ENCODE measurements at regions not wholly inside any gene's neighbourhood (a gene's known extent, or its start where the extent isn't known, plus 50 kb on each side); places are given as distances from the start of the nearest gene placed in this dataset.
"Not testable (repeated sequence)": the region's sequence is repeated elsewhere in the genome, so short reads cannot be mapped to it uniquely, and the experiment has no call there.

DNA sequence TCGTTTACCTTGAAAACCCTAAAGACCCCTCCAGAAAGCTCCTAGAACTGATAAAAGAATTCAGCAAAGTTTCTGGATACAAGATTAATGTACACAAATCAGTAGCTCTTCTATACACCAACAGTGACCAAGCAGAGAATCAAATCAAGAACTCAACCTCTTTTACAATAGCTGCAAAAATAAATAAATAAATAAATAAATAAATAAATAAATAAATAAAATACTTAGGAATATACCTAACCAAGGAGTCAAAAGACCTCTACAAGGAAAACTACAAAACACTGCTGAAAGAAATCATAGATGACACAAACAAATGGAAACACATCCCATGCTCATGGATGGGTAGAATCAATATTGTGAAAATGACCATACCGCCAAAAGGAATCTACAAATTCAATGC is 186.8 kb upstream of the EOLA2 start:
- not testable (repeated sequence) for DNase-seq (ENCODE audit: low spot score)

- DNase-seq (ENCODE audit: low spot score), result no peak
These were observed 188.9 kb upstream of the EOLA2 start for GRCh38 chrX:150127216-150127615.

GRCh38 chrX:150143721-150144440 is 205.6 kb upstream of the EOLA2 start:
- no peak for DNase-seq (ENCODE audit: low spot score)

GRCh38 chrX:150146271-150146896 is 208.1 kb upstream of the EOLA2 start:
- DNase-seq (ENCODE audit: low spot score), result no peak

- DNase-seq (ENCODE audit: low spot score), result no peak
These were observed 210.7 kb upstream of the EOLA2 start for GRCh38 chrX:150148749-150149672.

- no peak for DNase-seq (ENCODE audit: low spot score)
These were observed 211.9 kb upstream of the EOLA2 start for GRCh38 chrX:150150076-150150779.

GRCh38 chrX:150150780-150151125 is 212.4 kb upstream of the MAMLD1 start:
- no peak for DNase-seq (ENCODE audit: low spot score)

DNA sequence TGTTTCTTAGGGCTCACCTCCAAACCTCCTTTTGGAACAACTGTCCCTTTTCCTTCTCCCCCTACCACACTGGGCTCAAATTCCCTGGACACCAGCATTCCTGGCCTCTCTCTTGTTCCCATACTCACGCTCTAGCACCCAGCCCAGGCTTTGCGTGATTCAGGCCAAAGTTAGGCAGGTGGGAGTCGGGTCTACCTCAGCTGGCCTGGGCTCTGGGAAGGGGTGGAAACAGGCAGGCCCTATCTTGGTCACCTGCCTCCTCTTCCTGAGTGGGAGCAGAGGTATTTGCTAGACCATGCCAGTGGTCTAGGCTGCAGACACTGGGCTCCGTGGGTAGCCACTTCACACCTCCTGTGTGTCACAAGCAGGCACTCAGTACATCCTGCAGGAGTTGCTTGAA is 211.1 kb upstream of the MAMLD1 start:
- DNase-seq (ENCODE audit: low spot score), result no peak

DNA sequence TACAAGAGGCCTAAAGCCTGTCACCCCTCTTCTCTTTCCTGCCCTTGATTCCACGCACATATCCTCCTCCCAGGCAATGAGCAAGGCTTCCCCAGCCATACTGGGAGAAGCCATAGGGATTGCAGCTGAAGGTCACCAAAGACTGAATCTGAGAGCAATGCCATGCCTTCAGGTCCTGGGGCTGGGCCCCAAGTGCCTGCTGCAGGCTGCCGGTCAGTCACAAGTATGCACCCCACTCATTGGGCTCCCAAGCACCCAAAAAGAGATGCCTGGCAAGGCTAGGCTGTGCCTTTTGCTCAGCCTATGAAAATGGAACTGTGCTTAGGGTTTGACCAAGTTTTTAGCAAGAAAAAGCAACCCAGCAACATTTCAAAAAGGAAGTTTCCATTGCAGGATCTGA is 210.6 kb upstream of the MAMLD1 start:
- DNase-seq (ENCODE audit: low spot score), result no peak

DNA sequence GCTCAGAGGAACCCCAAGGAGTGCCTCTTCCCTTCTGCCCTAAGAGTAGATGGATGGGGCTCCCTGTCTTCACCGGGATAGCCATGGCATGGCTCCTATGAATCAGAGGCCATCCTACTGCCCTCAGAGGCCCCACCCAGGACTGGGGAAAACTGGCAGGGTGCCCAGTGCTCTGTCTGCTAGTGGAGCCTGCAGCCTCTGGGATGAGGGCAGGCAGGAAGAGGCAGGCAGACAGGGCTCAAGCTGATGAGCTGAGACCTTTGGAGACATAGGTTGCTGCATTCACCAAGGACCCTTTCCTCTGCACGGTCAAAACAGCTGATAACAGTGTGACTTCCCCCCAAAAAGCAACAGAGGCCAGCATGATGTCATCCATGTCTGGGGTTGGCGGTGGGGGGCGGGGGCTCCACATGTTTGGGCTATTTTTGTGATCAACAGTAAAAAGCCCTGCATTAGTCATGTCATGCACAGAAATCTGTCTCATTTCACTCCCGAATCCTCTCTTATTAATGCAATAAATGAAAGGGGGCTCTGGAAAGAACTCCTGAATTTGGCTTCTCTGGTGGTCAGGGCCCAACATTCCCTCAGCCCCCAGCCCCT is 207.6 kb upstream of the MAMLD1 start:
- no peak for DNase-seq (ENCODE audit: low spot score)

- DNase-seq (ENCODE audit: low spot score), result no peak
These were observed 206.5 kb upstream of the MAMLD1 start for GRCh38 chrX:150156615-150157014.

GRCh38 chrX:150157291-150157690 is 205.8 kb upstream of the MAMLD1 start:
- DNase-seq (ENCODE audit: low spot score), result no peak

- no peak for DNase-seq (ENCODE audit: low spot score)
These were observed 204.4 kb upstream of the MAMLD1 start for GRCh38 chrX:150158554-150159332.

- DNase-seq (ENCODE audit: low spot score), result no peak
These were observed 203.6 kb upstream of the MAMLD1 start for GRCh38 chrX:150159537-150159936.

DNA sequence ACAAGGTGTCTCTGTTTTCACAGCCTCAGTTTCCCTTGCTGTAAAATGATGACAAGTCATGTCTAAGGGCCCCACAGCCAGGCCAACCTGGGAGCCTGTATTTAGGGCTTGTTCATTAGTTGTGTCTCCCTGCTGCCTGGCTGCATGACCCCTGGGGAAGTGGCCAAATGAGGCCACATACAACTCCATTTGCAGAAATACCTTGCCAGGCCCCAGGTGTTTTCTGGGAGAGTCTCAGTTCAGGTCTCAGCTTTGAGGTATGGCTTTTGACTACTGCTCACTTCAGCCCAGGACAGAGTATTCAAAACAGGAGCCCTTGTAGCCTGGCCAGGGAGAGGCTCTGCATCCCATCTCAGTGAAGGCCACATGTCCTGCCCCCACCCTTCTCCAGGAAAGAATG is 202.5 kb upstream of the MAMLD1 start:
- no peak for DNase-seq (ENCODE audit: low spot score)

GRCh38 chrX:150161193-150161592 is 201.9 kb upstream of the MAMLD1 start:
- no peak for DNase-seq (ENCODE audit: low spot score)

GRCh38 chrX:150162141-150162540 is 201.0 kb upstream of the MAMLD1 start:
- no peak for DNase-seq (ENCODE audit: low spot score)

DNA sequence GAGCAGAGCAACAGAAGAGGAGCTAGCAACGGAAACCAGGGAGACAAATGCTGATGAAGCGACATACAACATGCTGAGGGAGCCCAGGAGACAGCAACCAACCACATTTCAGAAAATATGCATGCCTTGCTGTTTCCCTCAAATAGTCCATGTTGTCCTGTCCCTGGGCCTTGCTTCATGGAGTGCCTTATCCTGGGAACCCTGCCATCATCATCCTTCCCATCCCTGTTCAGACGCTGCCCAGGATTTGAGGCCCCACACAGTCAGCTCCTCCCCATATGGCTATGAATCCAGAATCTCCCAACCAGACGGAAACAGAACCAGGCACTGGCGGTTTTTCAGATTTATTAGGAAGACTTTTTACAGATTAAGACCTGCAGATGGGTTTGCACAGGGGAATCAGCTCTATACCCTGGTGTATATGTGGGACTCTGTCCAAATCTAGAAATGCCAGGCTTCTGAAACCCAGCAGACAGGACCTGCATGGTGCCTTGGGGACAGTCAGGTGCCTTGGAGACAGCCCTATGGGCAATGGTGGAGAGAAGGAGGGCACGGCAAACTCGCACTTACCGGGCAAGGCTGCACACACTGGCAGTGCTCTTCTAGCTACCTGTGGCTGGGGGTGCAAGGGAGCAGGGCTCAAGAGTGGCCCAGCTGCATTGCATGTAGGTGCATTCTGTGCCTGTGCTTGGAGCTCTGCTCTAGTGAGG is 199.7 kb upstream of the MAMLD1 start:
- no peak for DNase-seq (ENCODE audit: low spot score)

DNA sequence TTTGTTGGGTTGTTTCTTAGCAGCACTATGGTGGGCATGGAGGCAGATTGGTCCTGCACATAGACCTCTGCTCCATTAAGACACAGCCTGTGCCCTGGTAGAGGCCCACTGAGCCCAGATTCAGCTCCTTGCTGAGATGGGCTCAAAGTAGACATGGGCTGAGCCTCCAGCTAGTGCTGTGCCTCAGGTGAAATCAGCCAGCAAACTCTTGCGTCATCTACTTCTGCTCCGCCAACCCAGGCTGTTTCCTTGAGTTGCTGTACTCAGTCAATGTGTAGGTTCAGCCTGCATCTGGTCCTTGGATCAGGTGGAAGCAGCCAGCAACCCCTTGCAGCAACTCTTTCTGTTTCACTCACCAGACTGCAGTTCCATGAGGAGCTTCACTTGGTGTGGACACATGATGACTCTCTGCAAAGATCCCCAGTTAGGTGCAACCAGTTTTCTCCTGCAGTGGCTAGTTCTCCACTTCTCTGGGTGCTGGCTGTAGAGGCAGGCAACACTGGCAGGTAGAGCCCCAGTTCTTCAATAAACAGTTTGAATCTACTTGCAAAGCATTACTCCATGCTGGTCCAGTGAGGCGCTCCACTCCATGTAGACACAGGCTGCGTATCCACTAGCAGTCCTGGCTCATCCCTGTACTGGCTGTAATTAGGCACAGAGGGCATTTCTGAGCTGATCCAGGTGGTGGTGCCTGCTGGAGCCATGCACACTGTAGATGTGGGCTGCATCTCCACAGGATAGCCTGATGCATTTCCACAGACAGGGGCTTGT is 199.0 kb upstream of the MAMLD1 start:
- no peak for DNase-seq (ENCODE audit: low spot score)
